GM19438 (cell line): ENCODE measurements at regions not wholly inside any gene's neighbourhood (a gene's known extent, or its start where the extent isn't known, plus 50 kb on each side); places are given as distances from the start of the nearest gene placed in this dataset.

ENCODE experiments used
- ATAC-seq: cut with Tn5 transposase; IDR thresholded peaks from one replicate; pipeline ENCODE4 v1.9.1; 2021; ENCODE audit warnings: low read depth; ENCODE audit not compliant: unreplicated experiment

GRCh38 chr4:114488301-114488982 is 110.2 kb upstream of the UGT8 start:
- no peak for ATAC-seq

GRCh38 chr4:114494246-114494803 is 104.3 kb upstream of the UGT8 start:
- ATAC-seq = no peak

DNA sequence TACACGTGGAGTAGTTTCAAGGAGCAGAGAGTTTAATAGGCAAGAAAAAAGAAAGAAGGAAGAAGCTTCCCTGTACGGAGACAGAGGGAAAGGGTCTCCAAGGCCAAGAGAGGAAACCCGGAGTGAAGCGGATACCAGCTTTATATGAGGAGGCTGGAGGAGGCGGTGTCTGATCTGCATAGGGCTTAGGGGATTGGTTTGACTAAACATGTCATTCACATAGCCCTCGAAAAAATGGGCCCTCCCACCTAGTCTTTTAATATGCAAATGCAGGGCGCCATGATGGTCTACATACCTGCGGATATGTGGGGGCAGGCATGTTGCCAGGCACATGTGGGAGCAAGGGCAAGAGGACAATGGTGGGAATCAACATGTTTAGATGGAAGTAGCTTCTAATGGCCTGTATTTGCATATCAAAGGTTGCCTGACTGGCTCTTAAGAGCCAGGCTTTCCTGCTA is 103.1 kb upstream of the UGT8 start:
- no peak for ATAC-seq

- no peak for ATAC-seq
These were observed 101.5 kb upstream of the UGT8 start for GRCh38 chr4:114497116-114497515.

- no peak for ATAC-seq
These were observed 89.3 kb upstream of the UGT8 start for GRCh38 chr4:114509340-114509739.

- no peak for ATAC-seq
These were observed 85.9 kb upstream of the UGT8 start for GRCh38 chr4:114512595-114513295.

DNA sequence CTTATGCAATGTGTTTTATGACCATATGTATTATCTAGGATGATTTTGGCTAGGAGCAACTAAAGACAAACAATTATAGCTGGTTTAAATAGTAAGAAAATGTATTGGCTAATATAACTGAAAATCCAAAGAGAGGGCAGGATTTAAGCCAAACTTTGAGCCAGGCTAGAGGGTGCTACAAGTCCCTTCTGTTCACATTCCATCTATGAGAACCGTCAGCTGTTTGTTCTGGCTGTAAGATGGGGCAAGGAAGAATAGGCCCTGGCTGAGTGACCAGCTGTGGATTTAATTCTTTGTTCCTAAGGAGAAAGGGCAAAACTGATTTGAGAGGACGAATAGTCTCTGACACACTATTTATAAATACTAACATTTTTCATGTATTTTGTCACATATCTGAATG is 79.2 kb upstream of the UGT8 start:
- no peak for ATAC-seq

GRCh38 chr4:114527170-114527569 is 71.4 kb upstream of the UGT8 start:
- ATAC-seq = no peak

- ATAC-seq = no peak
These were observed 71.0 kb upstream of the UGT8 start for GRCh38 chr4:114527637-114528036.

DNA sequence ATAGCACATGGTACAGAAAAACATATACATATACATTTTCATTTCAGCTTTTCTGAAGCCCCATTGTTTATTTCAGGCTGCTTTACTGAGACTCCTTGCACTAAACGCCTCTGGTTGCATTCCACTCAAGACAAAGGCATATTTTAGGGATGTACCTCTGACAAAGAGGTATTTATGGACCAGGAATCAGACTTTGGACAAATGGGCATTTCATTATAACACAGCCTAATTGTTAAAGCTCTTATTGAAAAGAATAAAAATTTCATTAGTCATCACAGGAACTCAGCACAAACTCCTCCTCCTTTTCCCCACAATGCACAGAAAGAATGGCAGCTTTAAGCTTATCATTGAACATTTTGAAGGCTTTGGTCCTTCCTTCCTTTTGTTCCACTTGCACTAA is 62.9 kb upstream of the UGT8 start:
- ATAC-seq = no peak

- ATAC-seq = no peak
These were observed 61.3 kb upstream of the UGT8 start for GRCh38 chr4:114537352-114537751.

DNA sequence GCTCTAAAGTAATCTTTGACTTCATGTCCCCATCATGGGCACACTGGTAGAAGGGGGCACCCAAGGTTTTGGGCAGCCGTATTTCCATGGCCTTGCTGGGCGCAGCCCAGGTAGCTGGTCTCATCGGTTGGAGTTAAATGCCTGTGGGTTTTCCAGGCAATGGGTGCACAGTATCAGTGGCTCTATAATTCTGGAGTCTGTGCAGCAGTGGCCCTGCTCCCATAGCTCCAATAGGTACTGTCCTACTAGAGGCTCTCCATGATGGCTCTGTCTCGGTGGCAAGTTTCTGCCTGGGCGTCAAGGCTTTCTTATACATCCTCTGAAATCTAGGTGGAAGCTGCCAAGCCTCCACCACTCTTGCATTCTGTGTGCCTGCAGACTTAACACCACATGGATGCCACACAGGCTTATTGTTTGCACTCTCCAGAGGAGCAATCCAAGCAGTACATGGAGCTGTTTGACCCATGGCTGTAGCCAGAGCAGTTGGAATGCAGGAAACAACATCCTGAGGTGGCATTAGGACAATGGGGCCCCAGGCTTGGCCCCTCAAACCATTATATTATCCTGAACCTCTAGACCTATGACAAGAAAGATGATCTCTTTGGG is 60.5 kb upstream of the UGT8 start:
- no peak for ATAC-seq

- ATAC-seq = no peak
These were observed 58.6 kb upstream of the UGT8 start for GRCh38 chr4:114539985-114540384.

DNA sequence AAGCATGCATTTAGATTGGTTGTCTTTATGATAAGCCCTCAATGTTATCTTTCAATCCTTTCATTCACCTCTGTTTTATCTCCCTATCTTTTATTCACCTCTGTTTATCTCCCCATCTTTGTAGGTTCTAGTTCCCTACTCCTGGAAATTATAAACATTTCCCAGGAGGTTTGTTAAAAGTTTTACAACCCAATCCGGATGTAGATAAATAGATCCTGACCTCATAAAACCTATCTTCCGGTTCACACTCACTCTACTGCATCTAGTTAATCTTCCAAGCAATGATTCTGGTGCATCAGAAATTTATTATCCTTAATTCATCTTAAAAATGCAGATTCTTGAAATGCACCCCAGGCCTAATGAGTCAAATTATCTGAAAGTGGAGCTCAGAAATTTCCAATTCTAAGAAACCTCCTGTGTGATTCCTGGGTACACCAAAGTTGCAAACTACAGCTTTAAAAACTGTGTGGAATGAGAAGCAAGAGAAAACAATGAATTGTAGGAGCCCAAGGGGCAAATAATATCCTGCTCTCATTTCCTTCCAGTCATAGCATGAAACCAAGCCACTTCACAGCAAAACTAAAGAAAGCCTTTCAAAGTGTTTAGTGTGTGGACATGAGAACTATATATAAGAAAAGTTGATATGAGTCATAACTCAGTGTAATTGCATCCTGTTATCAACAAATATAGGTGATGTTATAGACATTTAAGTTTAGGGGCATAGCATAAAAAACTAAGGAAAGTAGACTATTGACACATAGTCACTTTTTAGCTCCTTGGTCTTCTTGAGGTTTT is 51.1 kb upstream of the UGT8 start:
- no peak for ATAC-seq
